HEK293T (cell line): ENCODE measurements at regions not wholly inside any gene's neighbourhood (a gene's known extent, or its start where the extent isn't known, plus 50 kb on each side); places are given as distances from the start of the nearest gene placed in this dataset.

ENCODE experiments used
- CTCF ChIA-PET: fragments of 350-600 bp; formaldehyde crosslinking; extraction: SDS; loops from one replicate; lab custom pipeline; 2021; ENCODE audit warnings: antibody characterized with exemption, inconsistent platforms; lab: Yijun Ruan, JAX
- POLR2A ChIA-PET: fragments of 350-600 bp; formaldehyde crosslinking; extraction: SDS; loops from one replicate; lab custom pipeline; 2020; ENCODE audit warnings: antibody characterized with exemption, inconsistent platforms; lab: Yijun Ruan, JAX
- DNase-seq: peaks from one replicate; pipeline ENCODE4 v3.0.0; 2012; ENCODE audit warnings: mixed read lengths; ENCODE audit errors: extremely low spot score
- ARNT ChIP-seq: fragments of 450-650 bp; IDR thresholded peaks from 2 replicates; pipeline ENCODE4 v1.6.1; 2017; ENCODE audit warnings: mild to moderate bottlenecking
- BHLHE40 ChIP-seq: fragments of 450-650 bp; IDR thresholded peaks from 2 replicates; pipeline ENCODE4 v1.6.1; 2016; ENCODE audit warnings: mild to moderate bottlenecking, moderate library complexity, borderline replicate concordance
- CTBP1 ChIP-seq: fragments of 450-650 bp; IDR thresholded peaks from 2 replicates; pipeline ENCODE4 v1.6.1; 2016; ENCODE audit warnings: borderline replicate concordance
- ELF4 ChIP-seq: fragments of 450-650 bp; IDR thresholded peaks from 2 replicates; pipeline ENCODE4 v1.6.1; 2017; ENCODE audit warnings: antibody characterized with exemption
- FOXA1 ChIP-seq: fragments of 450-650 bp; IDR thresholded peaks from 2 replicates; pipeline ENCODE4 v1.6.1; 2016; ENCODE audit warnings: mild to moderate bottlenecking
- FOXK2 ChIP-seq: fragments of 450-650 bp; IDR thresholded peaks from 2 replicates; pipeline ENCODE4 v1.6.1; 2016; ENCODE audit warnings: mild to moderate bottlenecking
- FOXM1 ChIP-seq: fragments of 450-650 bp; IDR thresholded peaks from 2 replicates; pipeline ENCODE4 v1.6.1; 2017; ENCODE audit warnings: mild to moderate bottlenecking, borderline replicate concordance
- HDGF ChIP-seq: fragments of 450-650 bp; IDR thresholded peaks from 2 replicates; pipeline ENCODE4 v1.6.1; 2017; ENCODE audit warnings: antibody characterized with exemption, borderline replicate concordance
- L3MBTL2 ChIP-seq: fragments of 450-650 bp; conservative IDR thresholded peaks from 2 replicates; pipeline ENCODE4 v1.6.1; 2016; ENCODE audit warnings: mild to moderate bottlenecking
- LEF1 ChIP-seq: fragments of 450-650 bp; IDR thresholded peaks from 2 replicates; pipeline ENCODE4 v1.6.1; 2017; ENCODE audit warnings: mild to moderate bottlenecking, borderline replicate concordance
- NFRKB ChIP-seq: fragments of 450-650 bp; IDR thresholded peaks from 2 replicates; pipeline ENCODE4 v1.6.1; 2016; ENCODE audit warnings: mild to moderate bottlenecking, moderate library complexity
- SP1 ChIP-seq: fragments of 450-650 bp; IDR thresholded peaks from 2 replicates; pipeline ENCODE4 v1.6.1; 2017
- SUZ12 ChIP-seq: fragments of 450-650 bp; IDR thresholded peaks from 2 replicates; pipeline ENCODE4 v1.6.1; 2016; ENCODE audit warnings: mild to moderate bottlenecking
- TARDBP ChIP-seq: fragments of 450-650 bp; IDR thresholded peaks from 2 replicates; pipeline ENCODE4 v1.6.1; 2016
- ZNF384 ChIP-seq: fragments of 450-650 bp; IDR thresholded peaks from 2 replicates; pipeline ENCODE4 v1.6.1; 2016
- TF ChIP-seq, protein P1 (sequence below): fragments of 450-650 bp; IDR thresholded peaks from 2 replicates; pipeline ENCODE4 v1.6.1; 2016

DNA sequence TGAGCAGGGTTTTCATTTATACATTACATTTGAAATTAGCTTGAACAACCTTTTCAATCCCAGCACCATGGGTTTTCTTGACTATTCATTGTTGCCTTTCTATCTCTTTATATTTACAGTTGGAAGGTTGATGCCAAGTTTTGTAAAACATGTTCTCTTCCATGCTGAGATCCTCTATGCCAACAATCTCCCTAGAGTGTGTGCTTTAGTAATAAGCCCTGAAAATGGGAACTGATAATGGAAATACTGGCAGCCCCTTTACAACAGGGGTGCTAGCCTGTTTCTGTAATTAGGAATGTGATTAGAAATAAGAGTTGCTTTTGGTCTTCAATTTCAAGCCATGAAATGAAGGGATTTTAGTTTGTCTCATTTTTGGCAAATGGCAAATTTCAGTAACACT lies 239.9 kb upstream of the NAALADL2 start:
- ChIA-PET CTCF (no interaction called here), POLR2A (no interaction called here)
- no peak for TF ChIP-seq SUZ12
- DNase-seq = no peak

DNA sequence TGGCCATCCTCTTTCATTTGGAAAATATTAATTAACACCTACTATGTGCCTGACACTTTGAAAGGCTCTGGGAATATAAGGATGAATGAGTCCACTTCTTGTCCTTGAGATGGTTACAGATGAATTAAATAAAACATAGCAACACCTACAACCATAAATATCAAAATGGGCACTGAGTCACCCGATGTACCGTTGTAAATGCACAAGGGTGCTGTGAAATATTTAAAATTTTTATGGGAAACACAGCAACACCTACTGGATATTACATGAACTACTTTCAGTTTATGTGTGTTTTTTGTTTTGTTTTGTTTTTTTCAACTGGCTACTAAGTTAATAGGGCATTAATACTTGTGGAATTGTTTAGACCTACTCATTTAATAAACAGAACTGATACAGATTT lies 239.0 kb upstream of the NAALADL2 start:
- ChIA-PET CTCF (no interaction called here), POLR2A (no interaction called here)
- TF ChIP-seq CTBP1 = no peak
- no peak for TF ChIP-seq SP1
- TF ChIP-seq L3MBTL2 = no peak
- TF ChIP-seq LEF1 = no peak
- TF ChIP-seq FOXK2 = no peak
- TF ChIP-seq FOXA1 = no peak
- no peak for TF ChIP-seq ARNT
- no peak for TF ChIP-seq ZNF384
- no peak for TF ChIP-seq FOXM1
- no peak for DNase-seq

DNA sequence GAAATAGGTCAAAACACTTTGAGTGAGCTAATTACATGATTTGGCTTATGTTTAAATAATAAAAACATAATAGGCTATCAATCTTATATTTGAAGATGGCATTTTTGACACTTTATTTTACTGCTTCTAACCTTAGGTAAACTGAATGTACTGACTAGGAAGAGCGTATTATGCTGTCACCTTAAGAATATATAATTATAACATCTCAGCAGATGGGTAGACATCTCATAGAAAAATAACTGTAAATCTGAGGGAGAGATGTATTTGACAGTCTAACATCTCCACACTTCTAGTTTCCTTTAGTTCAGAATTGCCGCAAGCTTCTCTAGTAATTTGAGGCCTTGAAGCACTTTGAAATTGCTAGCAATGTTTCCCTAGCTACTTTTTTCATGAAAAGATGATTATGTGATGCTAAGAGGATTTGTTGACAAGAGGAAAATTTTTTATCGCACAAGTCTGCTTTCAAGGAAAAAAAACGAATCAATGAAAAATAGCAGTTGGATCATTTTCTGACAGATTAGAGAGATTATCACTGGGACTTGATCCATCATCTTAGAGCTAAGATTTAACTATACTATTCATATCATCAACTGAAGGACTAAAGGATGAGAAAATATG lies 238.2 kb upstream of the NAALADL2 start:
- no peak for DNase-seq
- POLR2A ChIA-PET = no interaction called here
- CTCF ChIA-PET = no interaction called here
- TF ChIP-seq SUZ12 = no peak
- TF ChIP-seq, protein P1, sequence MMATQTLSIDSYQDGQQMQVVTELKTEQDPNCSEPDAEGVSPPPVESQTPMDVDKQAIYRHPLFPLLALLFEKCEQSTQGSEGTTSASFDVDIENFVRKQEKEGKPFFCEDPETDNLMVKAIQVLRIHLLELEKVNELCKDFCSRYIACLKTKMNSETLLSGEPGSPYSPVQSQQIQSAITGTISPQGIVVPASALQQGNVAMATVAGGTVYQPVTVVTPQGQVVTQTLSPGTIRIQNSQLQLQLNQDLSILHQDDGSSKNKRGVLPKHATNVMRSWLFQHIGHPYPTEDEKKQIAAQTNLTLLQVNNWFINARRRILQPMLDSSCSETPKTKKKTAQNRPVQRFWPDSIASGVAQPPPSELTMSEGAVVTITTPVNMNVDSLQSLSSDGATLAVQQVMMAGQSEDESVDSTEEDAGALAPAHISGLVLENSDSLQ = no peak
- no peak for TF ChIP-seq FOXM1
- TF ChIP-seq BHLHE40 = no peak
- TF ChIP-seq HDGF = no peak
- TF ChIP-seq ARNT = no peak
- TF ChIP-seq LEF1 = no peak
- TF ChIP-seq ELF4 = no peak
- no peak for TF ChIP-seq FOXA1
- TF ChIP-seq FOXK2 = no peak
- no peak for TF ChIP-seq SP1
- TF ChIP-seq NFRKB = no peak
- TF ChIP-seq ZNF384 = no peak
- no peak for TF ChIP-seq TARDBP
- no peak for TF ChIP-seq L3MBTL2
- no peak for TF ChIP-seq CTBP1

DNA sequence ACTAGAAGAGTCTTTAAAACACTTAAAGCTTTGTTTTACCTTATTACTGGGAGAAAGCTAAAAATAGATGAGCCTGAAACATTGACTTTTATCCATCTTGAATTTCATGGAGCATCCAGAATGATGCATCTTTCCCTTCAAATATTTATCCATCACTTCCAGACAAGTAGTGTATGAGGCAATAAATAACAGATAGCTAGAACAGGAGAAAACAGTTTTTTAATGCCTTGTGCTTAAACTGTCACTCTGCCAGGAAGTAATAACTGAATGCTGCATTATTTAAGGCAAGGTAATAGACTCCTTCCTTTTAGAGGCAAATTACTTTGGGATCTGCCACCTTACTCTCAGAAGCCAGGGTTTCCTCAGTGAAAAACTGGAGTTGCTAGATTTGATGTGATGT lies 225.8 kb upstream of the NAALADL2 start:
- CTCF ChIA-PET = no interaction called here
- TF ChIP-seq NFRKB (no peak), ZNF384 (no peak)
- POLR2A ChIA-PET = no interaction called here

DNA sequence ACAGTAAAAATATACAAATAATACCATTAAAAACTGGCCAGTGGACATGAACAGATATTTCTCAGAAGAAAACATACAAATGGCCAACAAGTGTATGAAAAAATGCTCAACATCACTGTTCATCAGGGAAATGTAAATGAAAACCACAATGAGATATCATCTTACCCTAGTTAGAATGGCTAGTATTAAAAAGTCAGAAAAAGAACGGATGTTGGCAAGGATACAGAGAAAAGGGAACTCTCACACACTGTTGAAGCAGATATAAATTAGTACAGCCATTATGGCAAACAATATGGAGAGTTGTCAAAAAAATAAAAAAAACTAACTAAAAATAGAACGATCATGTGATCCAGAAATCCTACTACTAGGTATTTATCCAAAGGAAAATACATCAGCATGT lies 222.7 kb upstream of the NAALADL2 start:
- ChIA-PET POLR2A (no interaction called here), CTCF (no interaction called here)
- TF ChIP-seq CTBP1 (no peak), FOXM1 (no peak), ARNT (no peak), FOXA1 (no peak), BHLHE40 (no peak), HDGF (no peak), LEF1 (no peak), L3MBTL2 (no peak), ELF4 (no peak), TARDBP (no peak), FOXK2 (no peak), SUZ12 (no peak), ZNF384 (no peak), NFRKB (no peak)
- TF ChIP-seq, protein P1 = no peak
- DNase-seq = no peak

More for the DNA sequence above, 225.8 kb upstream of the NAALADL2 start:
- no peak for DNase-seq

DNA sequence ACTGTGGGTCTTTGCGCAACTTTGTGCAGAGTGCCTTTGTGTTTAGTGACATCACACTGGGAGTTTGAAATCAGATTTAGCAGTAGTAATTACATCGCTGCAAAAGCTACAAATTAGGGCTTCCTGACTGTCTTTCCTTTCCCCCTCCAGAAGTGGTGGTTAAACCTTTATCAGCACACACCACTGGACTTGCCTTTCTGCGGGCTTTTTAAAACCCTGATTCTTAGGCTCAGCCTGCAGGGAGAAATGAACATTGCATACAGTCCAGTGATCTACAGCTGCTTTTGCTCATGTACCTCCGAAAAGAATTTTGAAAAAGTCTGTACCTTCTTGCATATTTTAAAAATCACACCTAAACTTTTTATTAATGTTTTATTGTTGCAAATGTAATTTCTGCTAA lies 219.7 kb upstream of the NAALADL2 start:
- ChIA-PET CTCF (interaction anchor here (1.1 kb wide), 1 partner anchor 21 kb away, joined by 3 read pairs; no protein-coding TSS in a partner anchor), POLR2A (no interaction called here)
- TF ChIP-seq BHLHE40 (no peak), NFRKB (no peak), FOXM1 (no peak), TARDBP (no peak), SUZ12 (no peak), ARNT (no peak), FOXA1 (no peak), ZNF384 (no peak), L3MBTL2 (no peak), LEF1 (no peak), ELF4 (no peak), FOXK2 (no peak), HDGF (no peak), SP1 (no peak)
- TF ChIP-seq, protein P1 = no peak
- no peak for DNase-seq
